Breast epithelium (tissue), 4 donors: ENCODE measurements at regions not wholly inside any gene's neighbourhood (a gene's known extent, or its start where the extent isn't known, plus 50 kb on each side); places are given as distances from the start of the nearest gene placed in this dataset.

ENCODE experiments used
- DNase-seq, 2 donors: peaks; one replicate each; pipeline ENCODE4 v3.0.0-alpha.2; 2019; ENCODE audit warnings: low spot score in 2 of 2
- H3K27ac ChIP-seq, 2 donors: fragments of 200-600 bp; sonication (generic) in 1 of 2; one replicate each; pipeline ENCODE4 v1.5.1; 2016 to 2019; ENCODE audit warnings: mild to moderate bottlenecking in 1 of 2
- H3K27me3 ChIP-seq, 2 donors: fragments of 200-600 bp; sonication (generic) in 1 of 2; one replicate each; pipeline versions ENCODE4 v1.5.1 to v1.6.0; 2017 to 2019; ENCODE audit warnings: control low read depth in 1 of 2, mild to moderate bottlenecking in 1 of 2
- H3K36me3 ChIP-seq: fragments of 200-600 bp; one replicate; pipeline ENCODE4 v1.5.1; 2019
- H3K4me1 ChIP-seq, 2 donors: fragments of 200-600 bp; sonication (generic); one replicate each; pipeline ENCODE4 v1.5.1; 2016 to 2019; ENCODE audit warnings: control low read depth in 1 of 2
- H3K4me3 ChIP-seq, 3 donors: fragments of 200-600 bp; sonication (generic); 1 replicate in 2 of 3; 2 replicates in 1 of 3; pipeline ENCODE4 v1.5.1; 2016 to 2019; ENCODE audit warnings: mild to moderate bottlenecking in 3 of 3, moderate library complexity in 2 of 3
- H3K9me3 ChIP-seq, 2 donors: fragments of 200-600 bp; sonication (generic) in 1 of 2; one replicate each; pipeline ENCODE4 v1.5.1; 2016 to 2019; ENCODE audit warnings: control low read depth in 1 of 2
- CTCF ChIP-seq, 3 donors: fragments of 450-650 bp; IDR thresholded peaks; one replicate each; pipeline ENCODE4 v1.5.1; 2016 to 2017; ENCODE audit warnings: antibody characterized with exemption in 3 of 3, mild to moderate bottlenecking in 3 of 3, moderate library complexity in 3 of 3
- POLR2A ChIP-seq: fragments of 450-650 bp; IDR thresholded peaks from one replicate; pipeline ENCODE4 v1.6.1; 2016; ENCODE audit warnings: antibody characterized with exemption, mild to moderate bottlenecking, moderate library complexity
- POLR2AphosphoS5 ChIP-seq, 3 donors: sonication (generic); formaldehyde crosslinking; IDR thresholded peaks; one replicate each; pipeline ENCODE4 v1.6.1; 2017; ENCODE audit warnings: antibody characterized with exemption in 3 of 3
- intact Hi-C: fragments of 100-400 bp; cut with DNase I; formaldehyde crosslinking; loops from one replicate; pipeline ENCODE4 v1.15.1; 2023; ENCODE audit warnings: low total_unique reads

- H3K9me3 ChIP-seq, result no peaks in the 10 kb centered on the region
- no peak for TF ChIP-seq POLR2AphosphoS5 (IDR thresholded peaks at IDR 0.05)
- TF ChIP-seq POLR2A, result no peak
- TF ChIP-seq CTCF (IDR thresholded peaks at IDR 0.05), result no peak
- no peaks in the 10 kb centered on the region for H3K36me3 ChIP-seq
- DNase-seq, result no peak
- H3K4me3 ChIP-seq, result no peak overlapping the region
- H3K27me3 ChIP-seq, result peaks cover 0 to 38% of the 10 kb centered on the region in 2 donors
- no peaks in the 10 kb centered on the region for H3K4me1 ChIP-seq
- intact Hi-C loops, result no loop called here
- H3K27ac ChIP-seq, result no peak overlapping the region
Observed at GRCh38 chr1:18553388-18553787, 72.7 kb downstream of the KLHDC7A start.

- no peak for DNase-seq
- peaks cover 0 to 39% of the 10 kb centered on the region in 2 donors for H3K27me3 ChIP-seq
- no peak for TF ChIP-seq POLR2A
- TF ChIP-seq CTCF (IDR thresholded peaks at IDR 0.05), result no peak
- no peak for TF ChIP-seq POLR2AphosphoS5 (IDR thresholded peaks at IDR 0.05)
- no peak overlapping the region for H3K4me3 ChIP-seq
- no peaks in the 10 kb centered on the region for H3K4me1 ChIP-seq
- no peaks in the 10 kb centered on the region for H3K36me3 ChIP-seq
- intact Hi-C loops, result no loop called here
- no peaks in the 10 kb centered on the region for H3K9me3 ChIP-seq
- H3K27ac ChIP-seq, result no peak overlapping the region
Observed at GRCh38 chr1:18554099-18554498, 73.4 kb downstream of the KLHDC7A start.

GRCh38 chr1:18554597-18554996 lies 73.9 kb downstream of the KLHDC7A start:
- no peaks in the 10 kb centered on the region for H3K9me3 ChIP-seq
- H3K27me3 ChIP-seq, result peaks cover 0 to 44% of the 10 kb centered on the region in 2 donors
- DNase-seq, result no peak
- no peak overlapping the region for H3K27ac ChIP-seq
- no peak for TF ChIP-seq POLR2AphosphoS5 (IDR thresholded peaks at IDR 0.05)
- TF ChIP-seq CTCF (IDR thresholded peaks at IDR 0.05), result no peak
- TF ChIP-seq POLR2A, result no peak
- no peaks in the 10 kb centered on the region for H3K36me3 ChIP-seq
- no peaks in the 10 kb centered on the region for H3K4me1 ChIP-seq
- no peak overlapping the region for H3K4me3 ChIP-seq
- intact Hi-C loops, result no loop called here

GRCh38 chr1:18555036-18555435 lies 74.3 kb downstream of the KLHDC7A start:
- intact Hi-C loops, result loop anchor here (5.0 kb wide), 1 partner anchor 863 kb away; no protein-coding TSS in a partner anchor
- peaks cover 0 to 49% of the 10 kb centered on the region in 2 donors for H3K27me3 ChIP-seq
- no peaks in the 10 kb centered on the region for H3K36me3 ChIP-seq
- no peak overlapping the region for H3K4me3 ChIP-seq
- TF ChIP-seq POLR2AphosphoS5 (IDR thresholded peaks at IDR 0.05) (no peak), POLR2A (no peak), CTCF (IDR thresholded peaks at IDR 0.05) (no peak)
- no peak for DNase-seq
- no peaks in the 10 kb centered on the region for H3K9me3 ChIP-seq
- no peak overlapping the region for H3K27ac ChIP-seq
- no peaks in the 10 kb centered on the region for H3K4me1 ChIP-seq

GRCh38 chr1:18556364-18556763 lies 74.3 kb upstream of the PAX7 start:
- intact Hi-C loops, result loop anchor here (5.0 kb wide), 1 partner anchor 864 kb away; no protein-coding TSS in a partner anchor
- no peaks in the 10 kb centered on the region for H3K9me3 ChIP-seq
- H3K27me3 ChIP-seq, result peaks cover 0 to 62% of the 10 kb centered on the region in 2 donors
- DNase-seq, result no peak
- no peak for TF ChIP-seq CTCF (IDR thresholded peaks at IDR 0.05)
- no peak for TF ChIP-seq POLR2AphosphoS5 (IDR thresholded peaks at IDR 0.05)
- no peak for TF ChIP-seq POLR2A
- no peaks in the 10 kb centered on the region for H3K36me3 ChIP-seq
- H3K4me3 ChIP-seq, result no peak overlapping the region
- H3K27ac ChIP-seq, result no peak overlapping the region
- no peaks in the 10 kb centered on the region for H3K4me1 ChIP-seq
